GM04504 (cell line): ENCODE measurements at regions not wholly inside any gene's neighbourhood (a gene's known extent, or its start where the extent isn't known, plus 50 kb on each side); places are given as distances from the start of the nearest gene placed in this dataset.
"Not testable (repeated sequence)": the region's sequence is repeated elsewhere in the genome, so short reads cannot be mapped to it uniquely, and the experiment has no call there.

Experiments
- DNase-seq: peaks from one replicate; pipeline ENCODE4 v3.0.0-alpha.2; 2012; ENCODE audit warnings: low read depth

GRCh38 chr7:25596443-25596842 lies 368.2 kb upstream of the NPVF start:
- DNase-seq = no peak

GRCh38 chr7:25597946-25598345 lies 369.7 kb upstream of the NPVF start:
- DNase-seq = no peak

DNA sequence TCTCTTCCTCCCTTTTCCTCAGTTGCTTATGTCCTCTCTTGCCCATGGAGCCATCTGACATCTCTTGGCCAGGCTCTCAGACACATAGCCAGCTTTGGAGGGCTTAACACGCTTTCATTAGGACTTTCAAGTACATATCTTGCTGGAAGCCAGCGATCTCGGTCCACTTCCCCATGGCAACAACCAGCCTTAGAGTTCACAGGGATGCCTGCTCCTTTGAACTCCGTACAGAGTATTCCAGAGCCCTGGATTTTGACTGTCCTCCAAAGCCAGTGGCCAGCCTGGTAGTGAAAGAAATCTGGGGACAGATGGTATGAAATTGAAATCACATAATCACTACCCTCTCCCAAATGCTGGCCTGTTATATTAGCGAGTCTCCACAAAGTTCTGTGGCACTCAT lies 370.5 kb upstream of the NPVF start:
- no peak for DNase-seq

- DNase-seq = no peak
These were observed 372.1 kb upstream of the NPVF start for GRCh38 chr7:25600262-25600920.

DNA sequence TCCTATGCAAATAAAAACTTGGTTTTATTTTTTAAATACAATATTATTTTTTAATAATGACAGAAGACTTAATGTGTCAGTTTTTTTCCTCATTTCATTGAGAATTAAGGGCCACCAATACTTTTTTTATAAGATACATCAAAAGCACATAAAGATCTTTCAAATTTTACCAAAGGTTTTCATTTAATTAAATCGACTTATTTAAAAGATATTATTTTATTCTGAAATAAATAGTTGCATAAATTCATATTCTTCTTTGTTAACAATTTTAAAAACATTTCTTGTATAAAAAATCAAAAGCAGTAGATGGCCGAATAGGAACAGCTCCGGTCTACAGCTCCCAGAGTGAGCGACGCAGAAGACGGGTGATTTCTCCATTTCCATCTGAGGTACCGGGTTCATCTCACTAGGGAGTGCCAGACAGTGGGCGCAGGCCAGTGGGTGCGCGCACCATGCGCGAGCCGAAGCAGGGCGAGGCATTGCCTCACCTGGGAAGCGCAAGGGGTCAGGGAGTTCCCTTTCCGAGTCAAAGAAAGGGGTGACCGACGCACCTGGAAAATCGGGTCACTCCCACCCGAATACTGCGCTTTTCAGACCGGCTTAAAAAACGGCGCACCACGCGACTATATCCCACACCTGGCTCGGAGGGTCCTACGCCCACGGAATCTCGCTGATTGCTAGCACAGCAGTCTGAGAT lies 374.6 kb upstream of the NPVF start:
- not testable (repeated sequence) for DNase-seq

- not testable (repeated sequence) for DNase-seq
These were observed 375.1 kb upstream of the NPVF start for GRCh38 chr7:25603427-25603740.

DNA sequence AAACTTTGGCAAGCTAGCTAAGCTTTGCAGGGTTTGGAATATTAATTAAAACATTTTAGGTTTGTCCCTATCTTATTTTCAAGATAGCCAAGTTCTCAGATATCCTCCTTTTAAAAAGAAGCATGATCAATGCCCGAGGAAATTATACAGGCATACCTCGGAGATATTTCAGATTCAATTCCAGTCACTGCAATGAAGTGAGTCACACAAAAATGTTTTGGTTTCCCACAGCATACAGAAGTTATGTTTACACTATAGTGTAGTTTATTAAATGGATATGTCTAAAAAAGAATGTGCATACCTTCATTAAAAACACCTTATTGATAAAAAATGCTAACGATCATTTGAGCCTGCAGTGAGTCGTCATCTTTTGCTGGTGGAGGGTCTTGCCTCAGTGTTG lies 382.9 kb upstream of the NPVF start:
- no peak for DNase-seq

GRCh38 chr7:25613912-25614311 lies 385.6 kb upstream of the NPVF start:
- DNase-seq = no peak

- DNase-seq = no peak
These were observed 386.1 kb upstream of the NPVF start for GRCh38 chr7:25614415-25614814.

DNA sequence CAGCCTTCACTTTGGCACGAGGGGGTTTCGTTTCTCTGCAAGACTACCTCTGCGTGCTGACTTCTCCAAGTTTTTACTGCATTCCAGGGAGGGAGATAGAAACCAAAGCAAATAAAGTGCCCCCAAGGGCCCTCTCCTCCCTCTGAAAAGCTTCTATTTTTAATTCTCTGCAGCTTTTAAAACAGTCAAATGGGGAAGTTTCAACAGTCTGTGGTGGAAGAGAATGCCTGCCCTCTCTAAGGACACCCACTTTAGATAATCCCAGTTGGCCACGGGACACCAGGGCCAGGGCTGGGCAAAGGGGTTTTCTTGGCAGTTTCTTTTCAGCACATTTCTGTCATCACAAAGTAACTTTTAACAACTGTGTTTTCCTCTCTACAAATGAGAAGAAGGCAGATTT lies 386.7 kb upstream of the NPVF start:
- DNase-seq = no peak

- DNase-seq = no peak
These were observed 387.3 kb upstream of the NPVF start for GRCh38 chr7:25615593-25615992.

GRCh38 chr7:25617214-25617613 lies 388.9 kb upstream of the NPVF start:
- DNase-seq = no peak

GRCh38 chr7:25617673-25618072 lies 389.4 kb upstream of the NPVF start:
- DNase-seq = no peak

DNA sequence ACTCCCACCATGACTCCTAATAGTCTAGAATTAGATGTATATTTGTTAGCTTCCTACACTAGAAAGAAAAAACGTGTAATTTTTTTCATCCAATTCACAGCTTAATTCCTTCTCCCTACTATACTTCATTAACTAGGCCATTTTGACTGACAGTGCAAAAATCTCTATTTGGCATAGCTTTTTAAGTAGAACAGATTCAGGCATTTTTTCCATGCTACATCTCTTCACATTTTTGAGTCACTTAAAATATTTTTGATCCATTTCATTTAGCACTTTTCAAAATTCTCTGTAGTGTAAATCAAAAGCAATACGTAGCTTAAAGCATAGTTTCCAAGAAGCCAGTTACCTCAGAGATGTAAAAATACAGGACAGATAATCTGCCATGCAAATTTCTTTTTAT lies 391.1 kb upstream of the NPVF start:
- DNase-seq = no peak

DNA sequence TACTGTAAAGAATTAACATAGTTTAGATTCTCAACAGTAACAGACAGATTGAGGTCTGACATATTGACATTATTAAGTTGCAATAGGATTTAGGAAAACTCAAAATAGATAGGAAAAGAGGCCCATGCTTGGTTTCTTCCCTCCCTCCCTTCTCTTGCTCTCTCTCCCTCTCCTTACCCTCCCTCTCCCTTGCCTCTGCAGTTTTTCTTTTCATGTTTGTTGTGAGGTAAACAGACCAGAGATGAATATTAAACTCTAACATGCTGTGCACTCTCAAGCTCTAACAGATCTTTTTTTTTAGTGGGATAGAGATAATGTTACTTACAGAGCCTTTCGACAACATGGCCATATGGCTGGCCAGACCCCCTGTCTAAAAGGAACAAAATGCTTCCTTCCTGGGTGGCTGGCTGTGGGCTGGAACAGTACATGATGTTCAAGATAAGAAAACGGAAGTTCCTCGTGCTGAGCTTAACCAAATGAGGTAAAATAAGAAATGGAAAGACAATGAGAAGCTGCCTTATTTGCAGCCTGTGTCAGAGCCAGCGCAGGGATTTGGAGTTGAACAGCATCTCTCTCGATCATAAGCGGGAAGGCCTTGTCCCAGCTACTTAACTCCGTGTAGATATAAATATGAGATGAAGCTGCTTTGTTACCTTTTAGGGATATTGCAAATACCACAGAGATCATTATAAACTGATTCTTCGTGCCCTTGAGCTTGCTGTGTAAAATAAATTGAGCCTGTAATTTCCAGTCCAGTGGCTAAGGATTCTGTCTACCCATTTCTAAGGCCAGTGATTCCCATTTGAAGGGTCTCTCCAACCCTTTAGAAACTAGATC lies 391.9 kb upstream of the NPVF start:
- DNase-seq = no peak

GRCh38 chr7:25621993-25622392 lies 393.7 kb upstream of the NPVF start:
- no peak for DNase-seq

DNA sequence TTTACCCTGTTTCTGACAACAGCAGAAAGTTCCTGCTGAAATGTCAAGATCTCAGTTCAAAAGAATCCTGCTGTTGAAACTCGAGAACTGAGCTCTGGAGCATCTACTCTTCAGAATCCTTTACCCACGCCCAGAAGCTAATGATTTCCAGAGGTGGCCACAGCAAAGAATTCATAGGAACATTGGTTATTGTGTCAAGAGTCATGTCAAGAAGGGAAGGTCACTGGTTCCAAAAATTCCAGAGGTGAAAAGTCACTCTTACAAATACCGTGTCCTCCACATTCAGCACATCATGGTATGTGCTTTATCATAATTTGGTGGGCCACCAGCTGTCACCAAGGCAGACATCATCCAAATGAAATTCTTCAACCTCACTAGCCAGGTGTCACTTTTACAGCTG lies 394.4 kb upstream of the NPVF start:
- no peak for DNase-seq

GRCh38 chr7:25624051-25624450 lies 395.8 kb upstream of the NPVF start:
- DNase-seq = no peak

- no peak for DNase-seq
These were observed 396.5 kb upstream of the NPVF start for GRCh38 chr7:25624833-25625232.

DNA sequence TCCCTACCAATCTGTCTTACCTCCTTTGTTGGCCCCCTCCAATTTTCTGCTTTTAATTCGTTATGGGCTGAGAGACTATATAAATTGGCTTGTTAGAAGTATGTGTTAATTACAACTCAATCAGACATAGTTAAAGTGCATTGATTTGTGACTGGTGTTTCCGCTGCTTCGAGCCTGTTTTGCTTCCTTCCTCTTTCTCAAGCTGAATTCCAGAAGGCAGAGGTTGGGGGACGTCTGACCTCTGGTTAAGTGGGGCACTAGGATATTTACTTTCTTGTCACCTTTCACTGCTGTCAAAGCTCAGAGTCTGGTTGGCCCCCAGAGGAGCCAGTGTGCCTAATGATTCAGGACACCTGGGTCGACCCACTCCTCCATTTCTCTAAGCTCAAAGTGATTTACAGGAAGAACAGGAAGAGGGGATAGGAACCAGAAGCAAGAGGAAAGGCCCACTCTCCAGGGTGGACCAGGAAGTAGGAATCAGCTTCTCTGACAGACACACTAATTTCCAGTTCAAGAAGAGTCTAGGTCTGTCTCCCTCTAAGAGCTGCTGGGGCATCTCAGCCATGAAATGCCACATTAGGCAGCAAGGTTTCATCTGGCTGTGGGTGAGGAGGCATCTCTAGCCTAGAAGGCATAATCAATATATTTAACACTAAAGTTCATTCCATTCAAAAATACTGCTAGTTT lies 397.2 kb upstream of the NPVF start:
- no peak for DNase-seq

DNA sequence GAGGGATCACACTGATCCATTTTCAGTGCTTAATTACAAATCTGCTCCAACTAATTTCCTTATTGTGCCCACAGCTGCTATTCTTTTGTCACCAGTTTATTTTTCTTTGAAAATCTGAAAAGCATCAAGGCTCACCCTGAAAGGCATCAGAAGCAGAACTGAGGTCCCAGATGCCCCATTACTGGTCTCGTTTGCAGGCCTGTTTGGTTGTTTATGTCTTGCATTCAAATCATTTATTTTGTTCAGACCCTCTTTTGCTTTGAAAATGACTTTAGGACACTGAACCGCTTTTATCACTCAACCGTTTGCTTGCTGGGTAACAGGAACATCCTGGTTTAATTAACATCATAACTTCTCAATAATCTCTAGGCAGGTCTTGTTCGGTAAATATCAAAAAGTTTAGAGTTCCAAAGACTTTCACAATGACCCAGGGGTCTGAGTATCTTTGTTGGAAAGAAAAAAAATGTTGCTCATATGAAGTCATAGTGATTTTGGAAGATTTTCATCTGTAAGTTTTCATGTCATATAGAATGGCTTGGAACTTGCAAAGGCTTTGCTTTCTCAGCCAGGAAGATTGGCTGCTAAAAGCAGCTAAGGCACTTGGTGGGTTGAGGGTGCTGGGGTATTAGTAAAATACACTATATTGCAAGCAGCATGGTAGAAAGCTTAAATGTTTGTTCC lies 398.3 kb upstream of the NPVF start:
- no peak for DNase-seq

DNA sequence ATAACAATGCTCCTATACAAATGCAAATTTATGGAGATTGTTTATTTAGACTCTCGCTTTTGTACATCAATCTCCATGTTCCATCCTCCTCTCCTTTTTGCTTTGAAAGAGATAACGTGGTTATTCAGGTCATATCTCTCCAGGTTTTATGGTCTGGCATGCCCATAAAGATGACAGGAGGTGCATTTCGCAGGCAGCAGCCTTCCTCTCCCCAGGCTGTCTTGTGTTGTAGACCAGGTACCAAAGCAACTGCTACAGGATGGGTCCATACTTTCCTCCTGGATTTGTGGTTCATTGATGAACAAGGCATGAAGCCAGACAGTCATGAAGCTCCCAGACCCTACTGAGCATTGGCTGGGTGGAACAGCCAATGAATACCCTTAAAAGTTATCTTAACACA lies 400.2 kb upstream of the NPVF start:
- no peak for DNase-seq
